Astrocyte (in vitro differentiated cells and primary cell): ENCODE measurements at regions not wholly inside any gene's neighbourhood (a gene's known extent, or its start where the extent isn't known, plus 50 kb on each side); places are given as distances from the start of the nearest gene placed in this dataset.

Experiments used
- DNase-seq: peaks from one replicate; pipeline ENCODE4 v3.0.0-alpha.2; 2010; ENCODE audit warnings: low read depth
- FAIRE-seq: peaks from 2 replicates; lab custom pipeline; 2011; peaks lifted over from hg19 to GRCh38; lab: Jason Lieb, UNC
- H2AFZ ChIP-seq: 2 replicates; pipeline ENCODE4 v1.6.0; 2012; ENCODE audit warnings: low read depth, low read length, inconsistent platforms
- H3K27ac ChIP-seq: 2 replicates; pipeline ENCODE4 v1.5.1; 2011; ENCODE audit warnings: low read depth, low read length, inconsistent platforms
- H3K27me3 ChIP-seq: 2 replicates; pipeline ENCODE4 v1.6.0; 2011; ENCODE audit warnings: low read length, inconsistent platforms; ENCODE audit not compliant: insufficient read depth
- H3K36me3 ChIP-seq: 2 replicates; pipeline ENCODE4 v1.5.1; 2011; ENCODE audit warnings: low read length, inconsistent platforms; ENCODE audit not compliant: insufficient read depth
- H3K4me1 ChIP-seq: 2 replicates; pipeline ENCODE4 v1.5.1; 2011; ENCODE audit warnings: low read length, inconsistent platforms; ENCODE audit not compliant: insufficient read depth
- H3K4me2 ChIP-seq: 2 replicates; pipeline ENCODE4 v1.6.0; 2012; ENCODE audit warnings: low read length, inconsistent platforms
- H3K4me3 ChIP-seq: 2 replicates; pipeline ENCODE4 v1.5.1; 2011; ENCODE audit warnings: low read depth, mild to moderate bottlenecking, low read length, inconsistent platforms; ENCODE audit not compliant: insufficient read depth
- H3K79me2 ChIP-seq: 2 replicates; pipeline ENCODE4 v1.6.0; 2012; ENCODE audit warnings: mild to moderate bottlenecking, low read length, inconsistent platforms; ENCODE audit not compliant: insufficient read depth
- H3K9ac ChIP-seq: 2 replicates; pipeline ENCODE4 v1.6.0; 2012; ENCODE audit warnings: mild to moderate bottlenecking, low read length, inconsistent platforms
- H3K9me3 ChIP-seq: 2 replicates; pipeline ENCODE4 v1.5.1; 2012; ENCODE audit warnings: low read depth, mild to moderate bottlenecking, low read length, inconsistent platforms; ENCODE audit not compliant: insufficient read depth
- H4K20me1 ChIP-seq: 2 replicates; pipeline ENCODE4 v1.6.0; 2012; ENCODE audit warnings: low read length, inconsistent platforms; ENCODE audit not compliant: insufficient read depth
- H3K27ac Mint-ChIP-seq: one replicate; pipeline ENCODE4 v1.8.0; 2021; ENCODE audit warnings: mild to moderate bottlenecking, mixed read lengths; ENCODE audit not compliant: unreplicated experiment
- H3K27me3 Mint-ChIP-seq: one replicate; pipeline ENCODE4 v1.8.0; 2021; ENCODE audit warnings: low read depth, mixed read lengths; ENCODE audit not compliant: unreplicated experiment
- H3K36me3 Mint-ChIP-seq: one replicate; pipeline ENCODE4 v1.8.0; 2021; ENCODE audit warnings: low read depth, mixed read lengths; ENCODE audit not compliant: unreplicated experiment
- H3K4me1 Mint-ChIP-seq: one replicate; pipeline ENCODE4 v1.8.0; 2021; ENCODE audit warnings: low read depth, mixed read lengths; ENCODE audit not compliant: unreplicated experiment
- H3K4me3 Mint-ChIP-seq: one replicate; pipeline ENCODE4 v1.8.0; 2021; ENCODE audit warnings: mild to moderate bottlenecking, moderate library complexity, mixed read lengths; ENCODE audit not compliant: unreplicated experiment
- H3K9me3 Mint-ChIP-seq: one replicate; pipeline ENCODE4 v1.8.0; 2021; ENCODE audit warnings: mild to moderate bottlenecking, mixed read lengths; ENCODE audit not compliant: unreplicated experiment
- EZH2 ChIP-seq: IDR thresholded peaks from 2 replicates; pipeline ENCODE4 v1.6.1; 2012; ENCODE audit warnings: mild to moderate bottlenecking, low read length, inconsistent platforms; ENCODE audit not compliant: insufficient read depth
- TF ChIP-seq, protein P1 (sequence below): IDR thresholded peaks from 2 replicates; pipeline ENCODE4 v1.5.1; 2011; ENCODE audit warnings: low read depth, mild to moderate bottlenecking, inconsistent platforms, low read length, moderate library complexity; ENCODE audit not compliant: insufficient read depth

DNA sequence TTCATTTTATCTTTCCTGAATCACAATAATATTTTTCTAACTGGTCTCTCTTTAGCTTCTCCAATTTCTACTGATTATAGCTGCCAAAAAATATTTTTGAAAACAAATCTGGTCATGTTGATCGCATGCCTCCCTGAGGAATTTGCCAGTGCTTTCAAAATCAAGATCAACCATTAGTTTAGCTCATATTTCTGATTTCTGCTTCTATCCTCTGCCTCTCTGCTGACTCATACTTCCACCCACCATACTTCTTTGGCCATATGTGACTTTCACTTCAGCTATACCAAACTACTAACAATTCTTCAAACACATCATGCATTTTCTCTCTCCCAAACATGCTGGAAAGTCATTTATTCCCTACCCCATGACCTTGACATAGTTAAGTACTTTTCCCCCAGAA lies 636.5 kb downstream of the TLE1 start:
- Mint-ChIP-seq H3K4me3 (no peak overlapping the region), H3K27ac (peak overlapping the region; percentile 1), H3K36me3 (no peaks in the 10 kb centered on the region), H3K4me1 (peaks cover 4% of the 10 kb centered on the region), H3K27me3 (no peaks in the 10 kb centered on the region), H3K9me3 (no peaks in the 10 kb centered on the region)
- H3K9ac ChIP-seq = no peak overlapping the region
- H3K4me1 ChIP-seq = peaks cover 5% of the 10 kb centered on the region
- no peaks in the 10 kb centered on the region for H3K27me3 ChIP-seq
- no peak for TF ChIP-seq EZH2
- TF ChIP-seq, protein P1, sequence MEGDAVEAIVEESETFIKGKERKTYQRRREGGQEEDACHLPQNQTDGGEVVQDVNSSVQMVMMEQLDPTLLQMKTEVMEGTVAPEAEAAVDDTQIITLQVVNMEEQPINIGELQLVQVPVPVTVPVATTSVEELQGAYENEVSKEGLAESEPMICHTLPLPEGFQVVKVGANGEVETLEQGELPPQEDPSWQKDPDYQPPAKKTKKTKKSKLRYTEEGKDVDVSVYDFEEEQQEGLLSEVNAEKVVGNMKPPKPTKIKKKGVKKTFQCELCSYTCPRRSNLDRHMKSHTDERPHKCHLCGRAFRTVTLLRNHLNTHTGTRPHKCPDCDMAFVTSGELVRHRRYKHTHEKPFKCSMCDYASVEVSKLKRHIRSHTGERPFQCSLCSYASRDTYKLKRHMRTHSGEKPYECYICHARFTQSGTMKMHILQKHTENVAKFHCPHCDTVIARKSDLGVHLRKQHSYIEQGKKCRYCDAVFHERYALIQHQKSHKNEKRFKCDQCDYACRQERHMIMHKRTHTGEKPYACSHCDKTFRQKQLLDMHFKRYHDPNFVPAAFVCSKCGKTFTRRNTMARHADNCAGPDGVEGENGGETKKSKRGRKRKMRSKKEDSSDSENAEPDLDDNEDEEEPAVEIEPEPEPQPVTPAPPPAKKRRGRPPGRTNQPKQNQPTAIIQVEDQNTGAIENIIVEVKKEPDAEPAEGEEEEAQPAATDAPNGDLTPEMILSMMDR = no peak
- H3K9me3 ChIP-seq = no peaks in the 10 kb centered on the region
- no peak overlapping the region for H3K4me3 ChIP-seq
- no peak overlapping the region for H3K27ac ChIP-seq
- no peaks in the 10 kb centered on the region for H3K79me2 ChIP-seq
- H3K4me2 ChIP-seq = peak overlapping the region; percentile 23
- FAIRE-seq (no peak), DNase-seq (peak; percentile 51)
- H4K20me1 ChIP-seq = no peaks in the 10 kb centered on the region
- peak overlapping the region; percentile 30 for H2AFZ ChIP-seq
- no peaks in the 10 kb centered on the region for H3K36me3 ChIP-seq

DNA sequence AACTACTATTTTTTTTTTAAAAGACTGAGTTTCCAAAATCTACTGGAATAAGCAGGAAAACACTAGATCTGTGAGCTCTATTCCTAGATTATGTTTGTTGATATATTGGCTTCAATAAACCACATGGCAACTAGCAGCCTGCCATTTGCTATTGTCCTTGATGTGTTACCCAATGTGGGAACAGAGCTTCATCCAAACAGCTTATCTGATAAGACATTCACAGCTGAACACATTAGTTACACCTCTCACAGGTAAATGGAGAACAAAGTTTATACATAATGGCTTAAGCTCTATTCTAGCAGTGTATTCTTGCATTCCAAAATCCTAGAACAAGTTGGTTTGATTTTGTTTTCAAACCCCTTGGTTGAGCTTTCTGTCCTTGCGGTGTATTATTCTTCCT lies 642.1 kb downstream of the TLE1 start:
- Histone ChIP-seq H3K9ac (no peak overlapping the region), H3K27ac (no peak overlapping the region), H2AFZ (no peak overlapping the region), H4K20me1 (no peaks in the 10 kb centered on the region), H3K36me3 (no peaks in the 10 kb centered on the region), H3K27me3 (no peaks in the 10 kb centered on the region), H3K79me2 (no peaks in the 10 kb centered on the region), H3K4me2 (no peak overlapping the region), H3K9me3 (no peaks in the 10 kb centered on the region), H3K4me1 (no peaks in the 10 kb centered on the region), H3K4me3 (no peak overlapping the region)
- H3K4me3 Mint-ChIP-seq = no peak overlapping the region
- TF ChIP-seq EZH2 = no peak
- TF ChIP-seq, protein P1 = no peak
- no peaks in the 10 kb centered on the region for H3K9me3 Mint-ChIP-seq
- no peaks in the 10 kb centered on the region for H3K27me3 Mint-ChIP-seq
- no peak for FAIRE-seq
- no peaks in the 10 kb centered on the region for H3K4me1 Mint-ChIP-seq
- no peak overlapping the region for H3K27ac Mint-ChIP-seq
- no peaks in the 10 kb centered on the region for H3K36me3 Mint-ChIP-seq
- no peak for DNase-seq

DNA sequence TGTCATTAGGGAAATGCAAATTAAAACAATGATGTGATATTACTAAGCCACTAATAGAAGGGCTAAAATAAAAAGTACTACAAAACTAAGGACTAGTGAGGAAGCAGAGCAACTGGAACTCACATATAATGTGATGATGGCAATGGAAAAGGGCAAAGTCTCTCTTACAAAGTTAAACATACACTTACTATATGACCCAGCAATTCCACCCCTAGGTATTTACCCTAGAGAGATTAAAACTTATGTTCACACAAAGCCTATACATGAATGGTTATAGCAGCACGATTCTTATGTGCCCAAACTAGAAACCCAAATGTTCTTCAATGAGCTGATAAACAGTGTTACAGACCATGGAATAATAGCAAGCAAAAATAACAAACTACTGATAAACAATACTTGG lies 643.7 kb downstream of the TLE1 start:
- H3K4me3 Mint-ChIP-seq = no peak overlapping the region
- no peaks in the 10 kb centered on the region for H3K27me3 Mint-ChIP-seq
- H4K20me1 ChIP-seq = no peaks in the 10 kb centered on the region
- TF ChIP-seq EZH2 = no peak
- TF ChIP-seq, protein P1 = no peak
- H3K9me3 ChIP-seq = no peaks in the 10 kb centered on the region
- H3K4me3 ChIP-seq = no peak overlapping the region
- H3K9me3 Mint-ChIP-seq = no peaks in the 10 kb centered on the region
- H3K36me3 ChIP-seq = no peaks in the 10 kb centered on the region
- H3K4me1 ChIP-seq = no peaks in the 10 kb centered on the region
- H3K27ac Mint-ChIP-seq = peak overlapping the region; percentile 6
- no peak overlapping the region for H3K27ac ChIP-seq
- no peaks in the 10 kb centered on the region for H3K27me3 ChIP-seq
- H3K4me2 ChIP-seq = no peak overlapping the region
- H3K9ac ChIP-seq = no peak overlapping the region
- no peaks in the 10 kb centered on the region for H3K4me1 Mint-ChIP-seq
- no peak for FAIRE-seq
- DNase-seq = no peak
- no peaks in the 10 kb centered on the region for H3K79me2 ChIP-seq
- no peak overlapping the region for H2AFZ ChIP-seq
- H3K36me3 Mint-ChIP-seq = no peaks in the 10 kb centered on the region
